AG04450 (cell line): ENCODE measurements at regions not wholly inside any gene's neighbourhood (a gene's known extent, or its start where the extent isn't known, plus 50 kb on each side); places are given as distances from the start of the nearest gene placed in this dataset.

Experiments used
- CTCF ChIA-PET: fragments of 300-600, 350-600 bp; formaldehyde crosslinking; extraction: SDS; loops from one replicate; lab custom pipeline; 2022; ENCODE audit warnings: antibody characterized with exemption, inconsistent platforms; lab: Charles Lee
- POLR2A ChIA-PET: fragments of 350-600 bp; formaldehyde crosslinking; extraction: SDS; loops from one replicate; lab custom pipeline; 2021; ENCODE audit warnings: antibody characterized with exemption, inconsistent platforms; lab: Yijun Ruan, JAX
- DNase-seq: peaks from one replicate; pipeline ENCODE4 v3.0.0-alpha.2; 2011; ENCODE audit warnings: low read depth, low spot score
- H3K27ac ChIP-seq: one replicate; pipeline ENCODE4 v1.5.1; 2012; ENCODE audit warnings: low read depth, low read length, control low read depth
- H3K27me3 ChIP-seq: one replicate; pipeline ENCODE4 v1.6.0; 2012; ENCODE audit warnings: low read length; ENCODE audit not compliant: control insufficient read depth, insufficient read depth
- H3K4me3 ChIP-seq: 2 replicates; pipeline ENCODE4 v1.5.1; 2011; ENCODE audit warnings: mild to moderate bottlenecking, low read depth, low read length, control low read depth
- H3K9me3 ChIP-seq: 2 replicates; pipeline ENCODE4 v1.5.1; 2012; ENCODE audit warnings: low read length; ENCODE audit not compliant: control insufficient read depth, insufficient read depth
- CTCF ChIP-seq: IDR thresholded peaks from 2 replicates; pipeline ENCODE4 v1.5.1; 2011; ENCODE audit warnings: low read depth, low read length, control low read depth, inconsistent platforms

GRCh38 chr4:15370296-15370695 lies 57.5 kb upstream of the C1QTNF7 start:
- Histone ChIP-seq H3K27ac (no peak overlapping the region), H3K9me3 (no peaks in the 10 kb centered on the region), H3K27me3 (no peaks in the 10 kb centered on the region), H3K4me3 (no peak overlapping the region)
- POLR2A ChIA-PET = no interaction called here
- DNase-seq = no peak
- TF ChIP-seq CTCF = no peak
- CTCF ChIA-PET = interaction anchor here (0.7 kb wide), 1 partner anchor 73 kb away, joined by 3 read pairs; no protein-coding TSS in a partner anchor

GRCh38 chr4:15373363-15373762 lies 54.5 kb upstream of the C1QTNF7 start:
- Histone ChIP-seq H3K27ac (no peak overlapping the region), H3K9me3 (no peaks in the 10 kb centered on the region), H3K27me3 (no peaks in the 10 kb centered on the region), H3K4me3 (no peak overlapping the region)
- no peak for TF ChIP-seq CTCF
- ChIA-PET POLR2A (no interaction called here), CTCF (no interaction called here)
- DNase-seq = no peak

- peak overlapping the region; percentile 52 for H3K4me3 ChIP-seq
- H3K9me3 ChIP-seq = no peaks in the 10 kb centered on the region
- peak overlapping the region; percentile 31 for H3K27ac ChIP-seq
- ChIA-PET POLR2A (interaction anchor here (0.8 kb wide), 1 partner anchor 105 kb away, joined by 5 read pairs; no protein-coding TSS in a partner anchor), CTCF (interaction anchor here (0.7 kb wide), 1 partner anchor 36 kb away, joined by 3 read pairs; no protein-coding TSS in a partner anchor)
- TF ChIP-seq CTCF = no peak
- H3K27me3 ChIP-seq = no peaks in the 10 kb centered on the region
- no peak for DNase-seq
Measured at GRCh38 chr4:15374656-15375055, 53.2 kb upstream of the C1QTNF7 start.

- no peak for DNase-seq
- Histone ChIP-seq H3K9me3 (no peaks in the 10 kb centered on the region), H3K27me3 (no peaks in the 10 kb centered on the region), H3K4me3 (no peak overlapping the region), H3K27ac (no peak overlapping the region)
- no peak for TF ChIP-seq CTCF
- CTCF ChIA-PET = interaction anchor here (0.8 to 1.9 kb wide), 2 partner anchors 82 to 145 kb away, joined by 5 to 6 read pairs; no protein-coding TSS in a partner anchor
- POLR2A ChIA-PET = no interaction called here
Measured at GRCh38 chr4:15375667-15376066, 52.2 kb upstream of the C1QTNF7 start.

- Histone ChIP-seq H3K27me3 (no peaks in the 10 kb centered on the region), H3K9me3 (no peaks in the 10 kb centered on the region), H3K4me3 (no peak overlapping the region), H3K27ac (no peak overlapping the region)
- TF ChIP-seq CTCF = no peak
- DNase-seq = no peak
- ChIA-PET CTCF (interaction anchor here (0.8 to 1.9 kb wide), 3 partner anchors 20 to 145 kb away, joined by 4 to 6 read pairs (median 5); no protein-coding TSS in a partner anchor), POLR2A (interaction anchor here (1.0 kb wide), 1 partner anchor 32 kb away, joined by 3 read pairs; no protein-coding TSS in a partner anchor)
Measured at GRCh38 chr4:15376145-15376544, 51.7 kb upstream of the C1QTNF7 start.
